Neural cell (in vitro differentiated cells): ENCODE measurements at regions not wholly inside any gene's neighbourhood (a gene's known extent, or its start where the extent isn't known, plus 50 kb on each side); places are given as distances from the start of the nearest gene placed in this dataset.

ENCODE experiments used
- H2AFZ ChIP-seq: fragments of 200-600, 300-800 bp; sonication (generic), shearing (Covaris generic); 2 replicates; pipeline ENCODE4 v1.6.0; 2014; ENCODE audit warnings: low read depth, mild to moderate bottlenecking, antibody characterized with exemption, low read length, moderate library complexity
- H3F3A ChIP-seq: fragments of 200-600 bp; shearing (Covaris generic); 2 replicates; pipeline ENCODE4 v1.6.1; 2016; ENCODE audit warnings: mild to moderate bottlenecking, moderate library complexity, mixed read lengths, antibody characterized with exemption, low read length; ENCODE audit not compliant: insufficient read depth, poor library complexity, severe bottlenecking
- H3K27ac ChIP-seq: fragments of 200-600, 300-800 bp; sonication (generic), shearing (Covaris generic); 2 replicates; pipeline ENCODE4 v1.5.1; 2014; ENCODE audit warnings: mild to moderate bottlenecking, low read length, moderate library complexity
- H3K27me3 ChIP-seq: fragments of 300-800, 200-600 bp; sonication (generic), shearing (Covaris generic); 2 replicates; pipeline ENCODE4 v1.6.0; 2014; ENCODE audit warnings: mild to moderate bottlenecking, low read depth, low read length, moderate library complexity; ENCODE audit not compliant: insufficient read depth
- H3K36me3 ChIP-seq: fragments of 300-800, 200-600 bp; sonication (generic), shearing (Covaris generic); 2 replicates; pipeline ENCODE4 v1.5.1; 2014; ENCODE audit warnings: mild to moderate bottlenecking, antibody characterized with exemption, low read length, moderate library complexity; ENCODE audit not compliant: insufficient read depth
- H3K4me2 ChIP-seq: fragments of 300-800, 200-600 bp; sonication (generic), shearing (Covaris generic); 2 replicates; pipeline ENCODE4 v1.6.0; 2014; ENCODE audit warnings: mild to moderate bottlenecking, low read length
- H3K4me3 ChIP-seq: fragments of 300-800, 200-600 bp; sonication (generic), shearing (Covaris generic); 2 replicates; pipeline ENCODE4 v1.5.1; 2014; ENCODE audit warnings: mild to moderate bottlenecking, low read length, moderate library complexity
- H3K79me2 ChIP-seq: fragments of 200-600 bp; shearing (Covaris generic); replicated peaks from 2 replicates; pipeline ENCODE4 v1.6.0; 2014; ENCODE audit warnings: mild to moderate bottlenecking, low read length, moderate library complexity; ENCODE audit not compliant: insufficient read depth
- H3K9ac ChIP-seq: fragments of 300-800, 200-600 bp; sonication (generic), shearing (Covaris generic); 2 replicates; pipeline ENCODE4 v1.6.1; 2016; ENCODE audit warnings: mild to moderate bottlenecking, low read length, mixed read lengths
- H3K9me2 ChIP-seq: fragments of 200-600 bp; shearing (Covaris generic); 2 replicates; pipeline ENCODE4 v1.6.1; 2016; ENCODE audit warnings: mild to moderate bottlenecking, low read length, mixed read lengths; ENCODE audit not compliant: insufficient read depth
- H3K9me3 ChIP-seq: fragments of 200-600, 300-800 bp; sonication (generic), shearing (Covaris generic); 2 replicates; pipeline ENCODE4 v1.6.1; 2016; ENCODE audit warnings: mild to moderate bottlenecking, mixed run types, low read length, moderate library complexity, mixed read lengths
- H4K20me1 ChIP-seq: fragments of 200-600 bp; shearing (Covaris generic); 2 replicates; pipeline ENCODE4 v1.6.1; 2016; ENCODE audit warnings: mild to moderate bottlenecking, mixed run types; ENCODE audit not compliant: insufficient read depth
- EP300 ChIP-seq: fragments of 450-650 bp; conservative IDR thresholded peaks from 2 replicates; pipeline ENCODE4 v1.6.1; 2014; ENCODE audit warnings: antibody characterized with exemption, mild to moderate bottlenecking, moderate library complexity; ENCODE audit not compliant: poor library complexity, severe bottlenecking
- EZH2 ChIP-seq: fragments of 200-600, 300-800 bp; shearing (Covaris generic), sonication (generic); IDR thresholded peaks from 2 replicates; pipeline ENCODE4 v1.6.1; 2014; ENCODE audit warnings: antibody characterized with exemption, low read length, borderline replicate concordance, mild to moderate bottlenecking; ENCODE audit not compliant: insufficient read depth, poor library complexity, severe bottlenecking
- MXI1 ChIP-seq: fragments of 450-650 bp; conservative IDR thresholded peaks from 2 replicates; pipeline ENCODE4 v1.6.1; 2014; ENCODE audit warnings: antibody characterized with exemption, mild to moderate bottlenecking; ENCODE audit not compliant: poor library complexity, severe bottlenecking
- POLR2AphosphoS5 ChIP-seq: IDR thresholded peaks from 2 replicates; pipeline ENCODE4 v1.6.1; 2012
- RAD21 ChIP-seq: fragments of 450-650 bp; conservative IDR thresholded peaks from 2 replicates; pipeline ENCODE4 v1.6.1; 2014; ENCODE audit warnings: antibody characterized with exemption, mild to moderate bottlenecking, moderate library complexity
- REST ChIP-seq: IDR thresholded peaks from 2 replicates; pipeline ENCODE4 v1.6.1; 2012; ENCODE audit warnings: borderline replicate concordance
- SMC3 ChIP-seq: fragments of 450-650 bp; conservative IDR thresholded peaks from 2 replicates; pipeline ENCODE4 v1.6.1; 2014; ENCODE audit warnings: antibody characterized with exemption, mild to moderate bottlenecking, moderate library complexity; ENCODE audit not compliant: poor library complexity
- TAF1 ChIP-seq: IDR thresholded peaks from 2 replicates; pipeline ENCODE4 v1.6.1; 2012; ENCODE audit warnings: low read depth
- TF ChIP-seq, protein P1 (sequence below): fragments of 450-650 bp; IDR thresholded peaks from 2 replicates; pipeline ENCODE4 v1.5.1; 2014; ENCODE audit warnings: antibody characterized with exemption, mild to moderate bottlenecking, moderate library complexity; ENCODE audit not compliant: poor library complexity, severe bottlenecking

DNA sequence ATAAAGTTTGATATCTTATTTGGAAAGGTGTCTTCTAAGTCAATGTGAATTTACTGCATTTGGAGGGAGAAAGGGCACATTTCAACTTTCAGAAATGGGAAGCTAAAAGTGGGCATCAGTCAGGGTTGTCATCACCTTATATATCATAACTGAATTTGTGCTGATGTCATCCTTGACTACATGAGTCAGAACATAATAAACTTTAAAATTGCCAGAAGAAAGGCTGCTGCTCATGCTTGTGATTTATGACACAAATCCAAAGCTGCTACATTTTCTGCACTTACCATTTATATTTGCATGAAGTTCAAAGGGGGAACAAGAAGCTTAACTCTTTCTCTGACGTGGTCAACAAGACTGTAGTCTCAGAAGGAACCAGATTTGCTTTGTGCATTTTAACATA is 196.6 kb downstream of the UTP18 start:
- Histone ChIP-seq H3K36me3 (no peaks in the 10 kb centered on the region), H3K9me2 (no peaks in the 10 kb centered on the region), H3K79me2 (no peaks in the 10 kb centered on the region), H3K27ac (no peak overlapping the region), H2AFZ (no peak overlapping the region), H3K27me3 (no peaks in the 10 kb centered on the region), H3K9ac (no peak overlapping the region), H3K4me2 (no peak overlapping the region), H3K4me3 (no peak overlapping the region), H3F3A (no peaks in the 10 kb centered on the region), H3K9me3 (no peaks in the 10 kb centered on the region), H4K20me1 (no peaks in the 10 kb centered on the region)
- no peak for TF ChIP-seq REST
- no peak for TF ChIP-seq EZH2
- TF ChIP-seq RAD21 = no peak
- no peak for TF ChIP-seq TAF1
- no peak for TF ChIP-seq EP300
- TF ChIP-seq SMC3 = no peak
- TF ChIP-seq POLR2AphosphoS5 = no peak
- TF ChIP-seq, protein P1, sequence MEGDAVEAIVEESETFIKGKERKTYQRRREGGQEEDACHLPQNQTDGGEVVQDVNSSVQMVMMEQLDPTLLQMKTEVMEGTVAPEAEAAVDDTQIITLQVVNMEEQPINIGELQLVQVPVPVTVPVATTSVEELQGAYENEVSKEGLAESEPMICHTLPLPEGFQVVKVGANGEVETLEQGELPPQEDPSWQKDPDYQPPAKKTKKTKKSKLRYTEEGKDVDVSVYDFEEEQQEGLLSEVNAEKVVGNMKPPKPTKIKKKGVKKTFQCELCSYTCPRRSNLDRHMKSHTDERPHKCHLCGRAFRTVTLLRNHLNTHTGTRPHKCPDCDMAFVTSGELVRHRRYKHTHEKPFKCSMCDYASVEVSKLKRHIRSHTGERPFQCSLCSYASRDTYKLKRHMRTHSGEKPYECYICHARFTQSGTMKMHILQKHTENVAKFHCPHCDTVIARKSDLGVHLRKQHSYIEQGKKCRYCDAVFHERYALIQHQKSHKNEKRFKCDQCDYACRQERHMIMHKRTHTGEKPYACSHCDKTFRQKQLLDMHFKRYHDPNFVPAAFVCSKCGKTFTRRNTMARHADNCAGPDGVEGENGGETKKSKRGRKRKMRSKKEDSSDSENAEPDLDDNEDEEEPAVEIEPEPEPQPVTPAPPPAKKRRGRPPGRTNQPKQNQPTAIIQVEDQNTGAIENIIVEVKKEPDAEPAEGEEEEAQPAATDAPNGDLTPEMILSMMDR = no peak
- TF ChIP-seq MXI1 = no peak

DNA sequence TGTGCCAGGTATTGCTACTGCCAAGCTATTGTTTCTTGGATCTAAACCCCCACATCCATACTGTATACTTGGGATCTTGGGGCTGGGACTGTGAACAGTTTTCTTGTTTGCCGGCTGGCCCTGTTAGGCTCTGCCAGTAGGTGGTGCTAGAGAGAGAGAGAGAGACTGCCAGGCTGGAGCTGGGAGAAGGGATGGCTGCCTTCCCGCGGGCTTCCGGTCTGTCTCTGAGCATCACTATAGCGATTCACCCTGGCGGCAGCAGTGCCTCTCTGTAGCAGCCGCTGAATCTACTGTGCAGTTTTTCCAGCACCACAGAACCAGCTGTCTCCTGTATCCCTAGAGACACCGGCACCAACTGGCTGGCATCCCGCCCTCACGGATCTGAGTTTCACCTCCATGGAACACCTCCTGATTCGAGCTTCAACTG is 201.2 kb downstream of the UTP18 start:
- no peak overlapping the region for H3K4me3 ChIP-seq
- H3K27ac ChIP-seq = no peak overlapping the region
- no peak overlapping the region for H3K9ac ChIP-seq
- no peak for TF ChIP-seq EZH2
- no peak for TF ChIP-seq RAD21
- TF ChIP-seq EP300 = no peak
- TF ChIP-seq MXI1 = no peak
- TF ChIP-seq, protein P1 = peak; percentile 13
- TF ChIP-seq REST = no peak
- TF ChIP-seq POLR2AphosphoS5 = no peak
- no peak for TF ChIP-seq SMC3
- H3K79me2 ChIP-seq = no peaks in the 10 kb centered on the region
- H3K9me2 ChIP-seq = no peaks in the 10 kb centered on the region
- H4K20me1 ChIP-seq = no peaks in the 10 kb centered on the region
- no peaks in the 10 kb centered on the region for H3F3A ChIP-seq
- no peaks in the 10 kb centered on the region for H3K9me3 ChIP-seq
- H2AFZ ChIP-seq = no peak overlapping the region
- H3K27me3 ChIP-seq = no peaks in the 10 kb centered on the region
- no peak overlapping the region for H3K4me2 ChIP-seq
- H3K36me3 ChIP-seq = no peaks in the 10 kb centered on the region
